GM18502 (cell line): ENCODE measurements at regions not wholly inside any gene's neighbourhood (a gene's known extent, or its start where the extent isn't known, plus 50 kb on each side); places are given as distances from the start of the nearest gene placed in this dataset.
"Not testable (repeated sequence)": the region's sequence is repeated elsewhere in the genome, so short reads cannot be mapped to it uniquely, and the experiment has no call there.

ENCODE experiments used
- ATAC-seq: cut with Tn5 transposase; IDR thresholded peaks from one replicate; pipeline ENCODE4 v1.9.1; 2021; ENCODE audit warnings: mild to moderate bottlenecking; ENCODE audit not compliant: unreplicated experiment, poor library complexity

- ATAC-seq, result no peak
These were observed 159.6 kb upstream of the C14orf180 start for GRCh38 chr14:104419865-104420505.

GRCh38 chr14:104420523-104420922, 159.0 kb upstream of the C14orf180 start:
- ATAC-seq, result not testable (repeated sequence)

GRCh38 chr14:104420990-104421389, 158.6 kb upstream of the C14orf180 start:
- ATAC-seq, result no peak

- ATAC-seq, result no peak
These were observed 158.2 kb upstream of the C14orf180 start for GRCh38 chr14:104421401-104421821.

GRCh38 chr14:104421892-104422828, 157.4 kb upstream of the C14orf180 start:
- no peak for ATAC-seq

GRCh38 chr14:104422837-104423681, 156.5 kb upstream of the C14orf180 start:
- ATAC-seq, result no peak

- ATAC-seq, result no peak
These were observed 155.7 kb upstream of the C14orf180 start for GRCh38 chr14:104423701-104424405.

- no peak for ATAC-seq
These were observed 155.0 kb upstream of the C14orf180 start for GRCh38 chr14:104424406-104425072.

GRCh38 chr14:104425171-104425681, 154.3 kb upstream of the C14orf180 start:
- ATAC-seq, result no peak

- no peak for ATAC-seq
These were observed 153.6 kb upstream of the C14orf180 start for GRCh38 chr14:104425763-104426646.

- no peak for ATAC-seq
These were observed 152.3 kb upstream of the C14orf180 start for GRCh38 chr14:104427131-104427851.

- no peak for ATAC-seq
These were observed 151.2 kb upstream of the C14orf180 start for GRCh38 chr14:104428333-104428851.

GRCh38 chr14:104428860-104429259, 150.7 kb upstream of the C14orf180 start:
- no peak for ATAC-seq

GRCh38 chr14:104429291-104429861, 150.2 kb upstream of the C14orf180 start:
- no peak for ATAC-seq

GRCh38 chr14:104431351-104431928, 148.1 kb upstream of the C14orf180 start:
- no peak for ATAC-seq

GRCh38 chr14:104431929-104432541, 147.5 kb upstream of the C14orf180 start:
- ATAC-seq, result no peak
